ENCODE measurements at regions not wholly inside any gene's neighbourhood (a gene's known extent, or its start where the extent isn't known, plus 50 kb on each side); places are given as distances from the start of the nearest gene placed in this dataset.

DNA sequence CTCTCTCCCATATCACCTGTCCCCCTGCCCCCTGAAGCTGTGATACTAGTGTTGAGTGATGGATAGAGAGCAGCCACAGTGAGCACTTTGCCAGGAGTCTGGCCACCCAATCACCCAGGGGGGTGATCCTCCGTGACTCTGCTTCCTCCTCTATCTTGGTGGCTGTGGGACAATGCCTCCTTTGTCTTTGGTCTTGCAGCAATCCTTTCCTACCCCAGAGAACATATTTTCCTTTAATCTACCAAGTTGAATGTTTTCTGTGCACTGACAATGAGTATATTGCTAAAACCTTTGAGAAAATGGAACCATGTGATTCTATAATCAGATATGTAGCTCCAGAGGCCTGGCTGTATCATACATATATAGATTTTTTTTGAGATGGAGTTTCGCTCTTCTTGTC lies 58.1 kb upstream of the HEPHL1 start:
- ChIA-PET CTCF (no interaction called here), POLR2A (no interaction called here)
- TF ChIP-seq NRF1 (IDR thresholded peaks at IDR 0.05; ENCODE audit: low read depth, low read length) (no peak), SMC3 (IDR thresholded peaks at IDR 0.05; ENCODE audit: low read depth, low read length) (no peak), EP300 (IDR thresholded peaks at IDR 0.05; ENCODE audit: borderline replicate concordance in 1 of 2, low read depth in 1 of 2, low read length in 1 of 2) (no peak), TAF1 (IDR thresholded peaks at IDR 0.05; ENCODE audit: borderline replicate concordance, low read depth, low read length) (no peak), MEF2A (IDR thresholded peaks at IDR 0.05; ENCODE audit: borderline replicate concordance, low read depth) (no peak)
- TF ChIP-seq, protein P1, sequence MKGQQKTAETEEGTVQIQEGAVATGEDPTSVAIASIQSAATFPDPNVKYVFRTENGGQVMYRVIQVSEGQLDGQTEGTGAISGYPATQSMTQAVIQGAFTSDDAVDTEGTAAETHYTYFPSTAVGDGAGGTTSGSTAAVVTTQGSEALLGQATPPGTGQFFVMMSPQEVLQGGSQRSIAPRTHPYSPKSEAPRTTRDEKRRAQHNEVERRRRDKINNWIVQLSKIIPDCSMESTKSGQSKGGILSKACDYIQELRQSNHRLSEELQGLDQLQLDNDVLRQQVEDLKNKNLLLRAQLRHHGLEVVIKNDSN (IDR thresholded peaks at IDR 0.05; ENCODE audit: borderline replicate concordance, low read depth) = no peak
- TF ChIP-seq, protein P2, sequence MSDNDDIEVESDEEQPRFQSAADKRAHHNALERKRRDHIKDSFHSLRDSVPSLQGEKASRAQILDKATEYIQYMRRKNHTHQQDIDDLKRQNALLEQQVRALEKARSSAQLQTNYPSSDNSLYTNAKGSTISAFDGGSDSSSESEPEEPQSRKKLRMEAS (IDR thresholded peaks at IDR 0.05; ENCODE audit: low read depth) = no peak
- Histone ChIP-seq H3F3A (replicated peaks; ENCODE audit: insufficient read depth) (no peaks in the 10 kb centered on the region), H3K4me1 (ENCODE audit: control insufficient read depth in 1 of 2, insufficient read depth in 2 of 2, low read depth in 1 of 2, low read length in 1 of 2) (no peaks in the 10 kb centered on the region), H4K20me1 (ENCODE audit: insufficient read depth) (no peaks in the 10 kb centered on the region), H3K27ac (ENCODE audit: low read depth in 2 of 2, low read length in 1 of 2) (no peak overlapping the region), H3K9ac (no peak overlapping the region), H3K4me2 (no peak overlapping the region), H2AFZ (ENCODE audit: low read depth) (no peak overlapping the region), H3K9me3 (no peaks in the 10 kb centered on the region), H3K79me2 (ENCODE audit: insufficient read depth) (no peaks in the 10 kb centered on the region), H3K27me3 (ENCODE audit: insufficient read depth) (no peaks in the 10 kb centered on the region), H3K4me3 (ENCODE audit: low read depth in 2 of 2, low read length in 1 of 2) (no peak overlapping the region), H3K36me3 (replicated peaks in 1 of 2; ENCODE audit: control insufficient read depth in 1 of 2, insufficient read depth in 2 of 2, low read length in 1 of 2) (no peaks in the 10 kb centered on the region), H3K9me2 (no peaks in the 10 kb centered on the region)
- no peak for DNase-seq
- 26% methylated on average over 2 of the region's 2 CpGs for WGBS (ENCODE audit: low lambda C conversion rate)

DNA sequence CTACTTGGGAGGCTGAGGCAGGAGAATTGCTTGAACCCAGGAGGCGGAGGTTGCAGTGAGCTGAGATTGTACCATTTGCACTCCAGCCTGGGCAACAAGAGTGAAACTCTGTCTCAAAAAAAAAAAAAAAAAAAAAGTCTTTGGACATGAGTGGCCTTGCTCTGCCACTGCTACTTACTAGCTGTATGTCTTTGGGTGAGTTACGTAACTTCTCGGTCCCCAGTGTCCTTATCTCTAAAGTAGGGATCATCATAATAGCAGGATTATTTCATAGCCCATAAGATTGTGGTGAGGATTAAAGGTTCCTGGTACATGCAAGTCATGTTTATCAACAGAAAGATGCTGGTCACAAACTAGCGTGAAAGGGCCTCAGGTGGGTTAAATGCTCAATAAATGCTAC lies 53.9 kb upstream of the HEPHL1 start:
- Histone ChIP-seq H3K4me1 (ENCODE audit: control insufficient read depth in 1 of 2, insufficient read depth in 2 of 2, low read depth in 1 of 2, low read length in 1 of 2) (no peaks in the 10 kb centered on the region), H3K4me2 (no peak overlapping the region), H3F3A (replicated peaks; ENCODE audit: insufficient read depth) (no peaks in the 10 kb centered on the region), H3K36me3 (replicated peaks in 1 of 2; ENCODE audit: control insufficient read depth in 1 of 2, insufficient read depth in 2 of 2, low read length in 1 of 2) (no peaks in the 10 kb centered on the region), H3K9me2 (no peaks in the 10 kb centered on the region), H2AFZ (ENCODE audit: low read depth) (no peak overlapping the region), H3K9me3 (no peaks in the 10 kb centered on the region), H3K79me2 (ENCODE audit: insufficient read depth) (no peaks in the 10 kb centered on the region), H3K9ac (no peak overlapping the region), H3K27ac (ENCODE audit: low read depth in 2 of 2, low read length in 1 of 2) (no peak overlapping the region), H4K20me1 (ENCODE audit: insufficient read depth) (no peaks in the 10 kb centered on the region), H3K27me3 (ENCODE audit: insufficient read depth) (no peaks in the 10 kb centered on the region), H3K4me3 (ENCODE audit: low read depth in 2 of 2, low read length in 1 of 2) (no peak overlapping the region)
- TF ChIP-seq CHD2 (IDR thresholded peaks at IDR 0.05; ENCODE audit: low read length, partially characterized antibody) (no peak), EP300 (IDR thresholded peaks at IDR 0.05; ENCODE audit: borderline replicate concordance in 1 of 2, low read depth in 1 of 2, low read length in 1 of 2) (no peak), NRF1 (IDR thresholded peaks at IDR 0.05; ENCODE audit: low read depth, low read length) (no peak), RCOR1 (IDR thresholded peaks at IDR 0.05; ENCODE audit: low read length) (no peak), POLR2AphosphoS5 (IDR thresholded peaks at IDR 0.05; ENCODE audit: low read depth, low read length) (no peak), FOXJ3 (CRISPR knock-in tag; IDR thresholded peaks at IDR 0.05) (no peak)
- TF ChIP-seq, protein P3, sequence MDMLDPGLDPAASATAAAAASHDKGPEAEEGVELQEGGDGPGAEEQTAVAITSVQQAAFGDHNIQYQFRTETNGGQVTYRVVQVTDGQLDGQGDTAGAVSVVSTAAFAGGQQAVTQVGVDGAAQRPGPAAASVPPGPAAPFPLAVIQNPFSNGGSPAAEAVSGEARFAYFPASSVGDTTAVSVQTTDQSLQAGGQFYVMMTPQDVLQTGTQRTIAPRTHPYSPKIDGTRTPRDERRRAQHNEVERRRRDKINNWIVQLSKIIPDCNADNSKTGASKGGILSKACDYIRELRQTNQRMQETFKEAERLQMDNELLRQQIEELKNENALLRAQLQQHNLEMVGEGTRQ (IDR thresholded peaks at IDR 0.05; ENCODE audit: borderline replicate concordance, low read depth, low read length) = no peak
- TF ChIP-seq, protein P4, sequence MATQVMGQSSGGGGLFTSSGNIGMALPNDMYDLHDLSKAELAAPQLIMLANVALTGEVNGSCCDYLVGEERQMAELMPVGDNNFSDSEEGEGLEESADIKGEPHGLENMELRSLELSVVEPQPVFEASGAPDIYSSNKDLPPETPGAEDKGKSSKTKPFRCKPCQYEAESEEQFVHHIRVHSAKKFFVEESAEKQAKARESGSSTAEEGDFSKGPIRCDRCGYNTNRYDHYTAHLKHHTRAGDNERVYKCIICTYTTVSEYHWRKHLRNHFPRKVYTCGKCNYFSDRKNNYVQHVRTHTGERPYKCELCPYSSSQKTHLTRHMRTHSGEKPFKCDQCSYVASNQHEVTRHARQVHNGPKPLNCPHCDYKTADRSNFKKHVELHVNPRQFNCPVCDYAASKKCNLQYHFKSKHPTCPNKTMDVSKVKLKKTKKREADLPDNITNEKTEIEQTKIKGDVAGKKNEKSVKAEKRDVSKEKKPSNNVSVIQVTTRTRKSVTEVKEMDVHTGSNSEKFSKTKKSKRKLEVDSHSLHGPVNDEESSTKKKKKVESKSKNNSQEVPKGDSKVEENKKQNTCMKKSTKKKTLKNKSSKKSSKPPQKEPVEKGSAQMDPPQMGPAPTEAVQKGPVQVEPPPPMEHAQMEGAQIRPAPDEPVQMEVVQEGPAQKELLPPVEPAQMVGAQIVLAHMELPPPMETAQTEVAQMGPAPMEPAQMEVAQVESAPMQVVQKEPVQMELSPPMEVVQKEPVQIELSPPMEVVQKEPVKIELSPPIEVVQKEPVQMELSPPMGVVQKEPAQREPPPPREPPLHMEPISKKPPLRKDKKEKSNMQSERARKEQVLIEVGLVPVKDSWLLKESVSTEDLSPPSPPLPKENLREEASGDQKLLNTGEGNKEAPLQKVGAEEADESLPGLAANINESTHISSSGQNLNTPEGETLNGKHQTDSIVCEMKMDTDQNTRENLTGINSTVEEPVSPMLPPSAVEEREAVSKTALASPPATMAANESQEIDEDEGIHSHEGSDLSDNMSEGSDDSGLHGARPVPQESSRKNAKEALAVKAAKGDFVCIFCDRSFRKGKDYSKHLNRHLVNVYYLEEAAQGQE (IDR thresholded peaks at IDR 0.05; ENCODE audit: low read depth, low read length) = no peak
- ChIA-PET CTCF (interaction anchor here (1.0 kb wide), 2 partner anchors 10 to 46 kb away, joined by 3 read pairs; no protein-coding TSS in a partner anchor), POLR2A (no interaction called here)
- 89% methylated on average over 4 of the region's 4 CpGs for WGBS (ENCODE audit: low lambda C conversion rate)
- no peak for DNase-seq
